Neural cell (in vitro differentiated cells): ENCODE measurements at regions not wholly inside any gene's neighbourhood (a gene's known extent, or its start where the extent isn't known, plus 50 kb on each side); places are given as distances from the start of the nearest gene placed in this dataset.

ENCODE experiments used
- H2AFZ ChIP-seq: fragments of 200-600, 300-800 bp; sonication (generic), shearing (Covaris generic); 2 replicates; pipeline ENCODE4 v1.6.0; 2014; ENCODE audit warnings: low read depth, mild to moderate bottlenecking, antibody characterized with exemption, low read length, moderate library complexity
- H3F3A ChIP-seq: fragments of 200-600 bp; shearing (Covaris generic); 2 replicates; pipeline ENCODE4 v1.6.1; 2016; ENCODE audit warnings: mild to moderate bottlenecking, moderate library complexity, mixed read lengths, antibody characterized with exemption, low read length; ENCODE audit not compliant: insufficient read depth, poor library complexity, severe bottlenecking
- H3K27ac ChIP-seq: fragments of 200-600, 300-800 bp; sonication (generic), shearing (Covaris generic); 2 replicates; pipeline ENCODE4 v1.5.1; 2014; ENCODE audit warnings: mild to moderate bottlenecking, low read length, moderate library complexity
- H3K27me3 ChIP-seq: fragments of 300-800, 200-600 bp; sonication (generic), shearing (Covaris generic); 2 replicates; pipeline ENCODE4 v1.6.0; 2014; ENCODE audit warnings: mild to moderate bottlenecking, low read depth, low read length, moderate library complexity; ENCODE audit not compliant: insufficient read depth
- H3K36me3 ChIP-seq: fragments of 300-800, 200-600 bp; sonication (generic), shearing (Covaris generic); 2 replicates; pipeline ENCODE4 v1.5.1; 2014; ENCODE audit warnings: mild to moderate bottlenecking, antibody characterized with exemption, low read length, moderate library complexity; ENCODE audit not compliant: insufficient read depth
- H3K4me2 ChIP-seq: fragments of 300-800, 200-600 bp; sonication (generic), shearing (Covaris generic); 2 replicates; pipeline ENCODE4 v1.6.0; 2014; ENCODE audit warnings: mild to moderate bottlenecking, low read length
- H3K4me3 ChIP-seq: fragments of 300-800, 200-600 bp; sonication (generic), shearing (Covaris generic); 2 replicates; pipeline ENCODE4 v1.5.1; 2014; ENCODE audit warnings: mild to moderate bottlenecking, low read length, moderate library complexity
- H3K79me2 ChIP-seq: fragments of 200-600 bp; shearing (Covaris generic); replicated peaks from 2 replicates; pipeline ENCODE4 v1.6.0; 2014; ENCODE audit warnings: mild to moderate bottlenecking, low read length, moderate library complexity; ENCODE audit not compliant: insufficient read depth
- H3K9ac ChIP-seq: fragments of 300-800, 200-600 bp; sonication (generic), shearing (Covaris generic); 2 replicates; pipeline ENCODE4 v1.6.1; 2016; ENCODE audit warnings: mild to moderate bottlenecking, low read length, mixed read lengths
- H3K9me2 ChIP-seq: fragments of 200-600 bp; shearing (Covaris generic); 2 replicates; pipeline ENCODE4 v1.6.1; 2016; ENCODE audit warnings: mild to moderate bottlenecking, low read length, mixed read lengths; ENCODE audit not compliant: insufficient read depth
- H3K9me3 ChIP-seq: fragments of 200-600, 300-800 bp; sonication (generic), shearing (Covaris generic); 2 replicates; pipeline ENCODE4 v1.6.1; 2016; ENCODE audit warnings: mild to moderate bottlenecking, mixed run types, low read length, moderate library complexity, mixed read lengths
- H4K20me1 ChIP-seq: fragments of 200-600 bp; shearing (Covaris generic); 2 replicates; pipeline ENCODE4 v1.6.1; 2016; ENCODE audit warnings: mild to moderate bottlenecking, mixed run types; ENCODE audit not compliant: insufficient read depth
- CTCF ChIP-seq: fragments of 450-650 bp; IDR thresholded peaks from 2 replicates; pipeline ENCODE4 v1.5.1; 2014; ENCODE audit warnings: antibody characterized with exemption, mild to moderate bottlenecking, moderate library complexity; ENCODE audit not compliant: poor library complexity, severe bottlenecking
- EP300 ChIP-seq: fragments of 450-650 bp; conservative IDR thresholded peaks from 2 replicates; pipeline ENCODE4 v1.6.1; 2014; ENCODE audit warnings: antibody characterized with exemption, mild to moderate bottlenecking, moderate library complexity; ENCODE audit not compliant: poor library complexity, severe bottlenecking
- EZH2 ChIP-seq: fragments of 200-600, 300-800 bp; shearing (Covaris generic), sonication (generic); IDR thresholded peaks from 2 replicates; pipeline ENCODE4 v1.6.1; 2014; ENCODE audit warnings: antibody characterized with exemption, low read length, borderline replicate concordance, mild to moderate bottlenecking; ENCODE audit not compliant: insufficient read depth, poor library complexity, severe bottlenecking
- MXI1 ChIP-seq: fragments of 450-650 bp; conservative IDR thresholded peaks from 2 replicates; pipeline ENCODE4 v1.6.1; 2014; ENCODE audit warnings: antibody characterized with exemption, mild to moderate bottlenecking; ENCODE audit not compliant: poor library complexity, severe bottlenecking
- POLR2AphosphoS5 ChIP-seq: IDR thresholded peaks from 2 replicates; pipeline ENCODE4 v1.6.1; 2012
- RAD21 ChIP-seq: fragments of 450-650 bp; conservative IDR thresholded peaks from 2 replicates; pipeline ENCODE4 v1.6.1; 2014; ENCODE audit warnings: antibody characterized with exemption, mild to moderate bottlenecking, moderate library complexity
- REST ChIP-seq: IDR thresholded peaks from 2 replicates; pipeline ENCODE4 v1.6.1; 2012; ENCODE audit warnings: borderline replicate concordance
- SMC3 ChIP-seq: fragments of 450-650 bp; conservative IDR thresholded peaks from 2 replicates; pipeline ENCODE4 v1.6.1; 2014; ENCODE audit warnings: antibody characterized with exemption, mild to moderate bottlenecking, moderate library complexity; ENCODE audit not compliant: poor library complexity
- TAF1 ChIP-seq: IDR thresholded peaks from 2 replicates; pipeline ENCODE4 v1.6.1; 2012; ENCODE audit warnings: low read depth

- Histone ChIP-seq H3K36me3 (no peaks in the 10 kb centered on the region), H3K79me2 (no peaks in the 10 kb centered on the region), H3K4me3 (no peak overlapping the region), H3K4me2 (no peak overlapping the region), H3K27me3 (no peaks in the 10 kb centered on the region), H3K9ac (no peak overlapping the region), H4K20me1 (no peaks in the 10 kb centered on the region), H3K9me2 (no peaks in the 10 kb centered on the region), H3K27ac (no peak overlapping the region), H3F3A (no peaks in the 10 kb centered on the region), H2AFZ (no peak overlapping the region), H3K9me3 (no peaks in the 10 kb centered on the region)
- TF ChIP-seq EZH2 (no peak), EP300 (no peak), POLR2AphosphoS5 (no peak), CTCF (no peak), RAD21 (no peak), SMC3 (no peak), TAF1 (no peak), REST (no peak), MXI1 (no peak)
Measured at GRCh38 chr11:28871090-28871489, 762.9 kb downstream of the METTL15 start.

GRCh38 chr11:28863422-28863821 is 755.2 kb downstream of the METTL15 start:
- TF ChIP-seq EZH2, result no peak
- Histone ChIP-seq H3K79me2 (no peaks in the 10 kb centered on the region), H3F3A (no peaks in the 10 kb centered on the region), H2AFZ (no peak overlapping the region), H3K9ac (no peak overlapping the region), H3K4me3 (no peak overlapping the region), H4K20me1 (no peaks in the 10 kb centered on the region), H3K27me3 (no peaks in the 10 kb centered on the region), H3K36me3 (no peaks in the 10 kb centered on the region), H3K27ac (no peak overlapping the region), H3K9me2 (no peaks in the 10 kb centered on the region), H3K4me2 (no peak overlapping the region), H3K9me3 (no peaks in the 10 kb centered on the region)

GRCh38 chr11:28860893-28861292 is 752.7 kb downstream of the METTL15 start:
- no peaks in the 10 kb centered on the region for H3K36me3 ChIP-seq
- no peaks in the 10 kb centered on the region for H4K20me1 ChIP-seq
- H3F3A ChIP-seq, result no peaks in the 10 kb centered on the region
- H3K9me3 ChIP-seq, result no peaks in the 10 kb centered on the region
- no peaks in the 10 kb centered on the region for H3K79me2 ChIP-seq
- no peak overlapping the region for H3K4me3 ChIP-seq
- H3K27me3 ChIP-seq, result no peaks in the 10 kb centered on the region
- no peak overlapping the region for H3K27ac ChIP-seq
- H3K4me2 ChIP-seq, result no peak overlapping the region
- H2AFZ ChIP-seq, result no peak overlapping the region
- TF ChIP-seq TAF1, result no peak
- TF ChIP-seq POLR2AphosphoS5, result no peak
- TF ChIP-seq REST, result no peak
- no peak for TF ChIP-seq SMC3
- TF ChIP-seq CTCF, result no peak
- TF ChIP-seq MXI1, result no peak
- no peak for TF ChIP-seq EZH2
- TF ChIP-seq EP300, result no peak
- no peak for TF ChIP-seq RAD21
- no peaks in the 10 kb centered on the region for H3K9me2 ChIP-seq
- H3K9ac ChIP-seq, result no peak overlapping the region
